GM12878 (cell line): ENCODE measurements at regions not wholly inside any gene's neighbourhood (a gene's known extent, or its start where the extent isn't known, plus 50 kb on each side); places are given as distances from the start of the nearest gene placed in this dataset.

Experiments used
- ATAC-seq: fragments of 200-7000 bp; cut with Tn5 transposase; 3 replicates; pipeline ENCODE4 v1.9.1; 2020; ENCODE audit warnings: mild to moderate bottlenecking, moderate library complexity
- BruUV-seq: library from RNA; stranded (reverse); fragments of 400-500 nt; replicated peaks from 2 replicates; lab custom pipeline; 2021; lab: Mats Ljungman, UMichigan
- CTCF ChIA-PET: fragments of 300-600 bp; sonication (Branson Sonifier 250); formaldehyde crosslinking; extraction: SDS; loops from one replicate; lab custom pipeline; 2021; ENCODE audit warnings: inconsistent platforms; lab: Yijun Ruan, JAX
- POLR2A ChIA-PET: fragments of 350-600 bp; formaldehyde crosslinking; extraction: SDS; loops from one replicate; lab custom pipeline; 2021; ENCODE audit warnings: inconsistent platforms; lab: Charles Lee
- RAD21 ChIA-PET: fragments of 300-600 bp; sonication (Branson Sonifier 250); formaldehyde crosslinking; loops from one replicate; lab custom pipeline; 2023; ENCODE audit warnings: antibody characterized with exemption; ENCODE audit not compliant: unreplicated experiment; lab: Charles Lee
- SMC1A ChIA-PET: fragments of 300-600 bp; sonication (Branson Sonifier 250); formaldehyde crosslinking; loops from one replicate; lab custom pipeline; 2023; ENCODE audit not compliant: unreplicated experiment, uncharacterized antibody; lab: Charles Lee
- DNase-seq: peaks from one replicate; pipeline ENCODE4 v3.0.0-alpha.2; 2011; ENCODE audit warnings: low read depth, low spot score
- FAIRE-seq: peaks from 3 replicates; lab custom pipeline; 2011; peaks lifted over from hg19 to GRCh38; lab: Jason Lieb, UNC
- H2AFZ ChIP-seq: 2 replicates; pipeline ENCODE4 v1.6.0; 2011; ENCODE audit warnings: low read depth, low read length, control low read depth; ENCODE audit not compliant: control insufficient read depth
- H3K27ac ChIP-seq: 2 replicates; pipeline ENCODE4 v1.5.1; 2011; ENCODE audit warnings: control low read depth; ENCODE audit not compliant: control insufficient read depth, insufficient read depth
- H3K27me3 ChIP-seq, 2 experiments: replicated peaks in 1 of 2; 2 replicates each; pipeline versions ENCODE4 v1.6.0 to v1.6.1; 2011; ENCODE audit warnings: low read length in 1 of 2; ENCODE audit not compliant: control insufficient read depth in 2 of 2, insufficient read depth in 2 of 2
- H3K36me3 ChIP-seq, 2 experiments: 2 replicates each; pipeline ENCODE4 v1.5.1; 2011; ENCODE audit warnings: low read length in 1 of 2; ENCODE audit not compliant: control insufficient read depth in 2 of 2, insufficient read depth in 2 of 2
- H3K4me1 ChIP-seq: 2 replicates; pipeline ENCODE4 v1.6.1; 2011; ENCODE audit warnings: mild to moderate bottlenecking, low read length, moderate library complexity, mixed read lengths; ENCODE audit not compliant: control insufficient read depth, insufficient read depth
- H3K4me2 ChIP-seq: 2 replicates; pipeline ENCODE4 v1.6.0; 2011; ENCODE audit warnings: control low read depth; ENCODE audit not compliant: control insufficient read depth, insufficient read depth
- H3K4me3 ChIP-seq: fragments of 200-600 bp; sonication (generic); 2 replicates; pipeline ENCODE4 v1.5.1; 2016
- H3K79me2 ChIP-seq: 2 replicates; pipeline ENCODE4 v1.6.0; 2011; ENCODE audit warnings: low read length; ENCODE audit not compliant: control insufficient read depth, insufficient read depth
- H3K9ac ChIP-seq: 2 replicates; pipeline ENCODE4 v1.8.0; 2011; ENCODE audit warnings: low read length, control low read depth, mixed read lengths; ENCODE audit not compliant: control insufficient read depth, insufficient read depth
- H3K9me3 ChIP-seq: replicated peaks from 3 replicates; pipeline ENCODE4 v1.5.1; 2011; ENCODE audit warnings: mild to moderate bottlenecking, low read length; ENCODE audit not compliant: control insufficient read depth, insufficient read depth
- H4K20me1 ChIP-seq: 2 replicates; pipeline ENCODE4 v1.6.0; 2011; ENCODE audit not compliant: control insufficient read depth, insufficient read depth
- CBX5 ChIP-seq: sonication (generic); IDR thresholded peaks from 2 replicates; pipeline ENCODE4 v1.6.1; 2016; ENCODE audit warnings: low read depth, moderate library complexity, mild to moderate bottlenecking, inconsistent platforms
- EED ChIP-seq: sonication (generic); IDR thresholded peaks from 2 replicates; pipeline ENCODE4 v1.6.1; 2016; ENCODE audit warnings: antibody characterized with exemption, low read depth
- EZH2 ChIP-seq: IDR thresholded peaks from 2 replicates; pipeline ENCODE4 v1.6.1; 2012; ENCODE audit warnings: low read depth, mild to moderate bottlenecking, control low read depth, inconsistent platforms, low read length, borderline replicate concordance; ENCODE audit not compliant: control insufficient read depth
- IKZF2 ChIP-seq, 2 experiments: fragments of 450-650 bp; IDR thresholded peaks; 2 replicates each; pipeline ENCODE4 v1.6.1; 2017; ENCODE audit warnings: mild to moderate bottlenecking in 2 of 2, moderate library complexity in 2 of 2
- MEF2B ChIP-seq: fragments of 450-650 bp; IDR thresholded peaks from 2 replicates; pipeline ENCODE4 v1.6.1; 2018; ENCODE audit warnings: mild to moderate bottlenecking, moderate library complexity; ENCODE audit not compliant: partially characterized antibody, poor library complexity, severe bottlenecking
- PRDM15 ChIP-seq: fragments of 450-650 bp; formaldehyde crosslinking; IDR thresholded peaks from 2 replicates; pipeline ENCODE4 v1.4.0; 2020; ENCODE audit warnings: mild to moderate bottlenecking, moderate library complexity
- RFX5 ChIP-seq: IDR thresholded peaks from 2 replicates; pipeline ENCODE4 v1.6.1; 2011; ENCODE audit warnings: low read depth, low read length, improper control_type of control experiment
- SP1 ChIP-seq: IDR thresholded peaks from one replicate; pipeline ENCODE4 v1.6.1; 2011; ENCODE audit warnings: low read depth, low read length
- SPI1 ChIP-seq: IDR thresholded peaks from 2 replicates; pipeline ENCODE4 v1.6.1; 2011; ENCODE audit warnings: low read depth, mild to moderate bottlenecking, low read length, moderate library complexity, borderline replicate concordance; ENCODE audit not compliant: insufficient read depth
- STAT1 ChIP-seq: fragments of 450-650 bp; conservative IDR thresholded peaks from 2 replicates; pipeline ENCODE4 v1.6.1; 2014; ENCODE audit warnings: antibody characterized with exemption, mild to moderate bottlenecking
- TCF12 ChIP-seq: IDR thresholded peaks from 2 replicates; pipeline ENCODE4 v1.6.1; 2011; ENCODE audit warnings: low read depth, mild to moderate bottlenecking, low read length
- YY1 ChIP-seq: IDR thresholded peaks from 2 replicates; pipeline ENCODE4 v1.6.1; 2011; ENCODE audit warnings: low read depth, mild to moderate bottlenecking, low read length
- ZBED1 ChIP-seq: IDR thresholded peaks from 2 replicates; pipeline ENCODE4 v1.6.1; 2016; ENCODE audit warnings: borderline replicate concordance
- ZBTB4 ChIP-seq: fragments of 450-650 bp; formaldehyde crosslinking; IDR thresholded peaks from 2 replicates; pipeline ENCODE4 v1.4.0; 2022; ENCODE audit warnings: mild to moderate bottlenecking, moderate library complexity
- WGBS: methylation state at CpG from one replicate; pipeline ENCODE4 v1.1.6; 2016; ENCODE audit warnings: low lambda C conversion rate; ENCODE audit not compliant: insufficient replicate concordance, insufficient coverage; ENCODE audit errors: missing lambda C conversion rate; 5-methylcytosine and 5-hydroxymethylcytosine counted together
- in situ Hi-C: fragments of 300-500 bp; cut with MboI; formaldehyde crosslinking; loops from 9 replicates; pipeline ENCODE4 v1.14.3; 2018; ENCODE audit warnings: mixed read lengths
- intact Hi-C: fragments of 100-400 bp; cut with micrococcal nuclease; formaldehyde crosslinking; loops from one replicate; pipeline ENCODE4 v1.14.2; 2022; ENCODE audit not compliant: unreplicated experiment
- TF ChIP-seq, protein P1 (sequence below): fragments of 450-650 bp; IDR thresholded peaks from 2 replicates; pipeline ENCODE4 v1.6.1; 2017; ENCODE audit warnings: mild to moderate bottlenecking, moderate library complexity

GRCh38 chr11:134784568-134784967 is 372.5 kb upstream of the B3GAT1 start:
- intact Hi-C loops (no loop called here), in situ Hi-C loops (no loop called here)
- H3K79me2 ChIP-seq: no peaks in the 10 kb centered on the region
- H2AFZ ChIP-seq: no peak overlapping the region
- CTCF ChIA-PET: no interaction called here
- FAIRE-seq: no peak
- SMC1A ChIA-PET: no interaction called here
- no peaks in the 10 kb centered on the region for H3K4me1 ChIP-seq
- POLR2A ChIA-PET: no interaction called here
- BruUV-seq: no TSS peak
- 27% methylated on average over 4 of the region's 4 CpGs for WGBS
- H3K9ac ChIP-seq: no peak overlapping the region
- no peaks in the 10 kb centered on the region for H3K9me3 ChIP-seq
- RAD21 ChIA-PET: no interaction called here
- H3K27me3 ChIP-seq: no peaks in the 10 kb centered on the region; a peak in 1 of 4 replicates
- no peak overlapping the region for H3K4me3 ChIP-seq
- no peaks in the 10 kb centered on the region for H3K36me3 ChIP-seq
- no peaks in the 10 kb centered on the region for H4K20me1 ChIP-seq
- H3K27ac ChIP-seq: no peak overlapping the region
- H3K4me2 ChIP-seq: no peak overlapping the region
- no peak for ATAC-seq
- DNase-seq: no peak
- TF ChIP-seq, protein P1, sequence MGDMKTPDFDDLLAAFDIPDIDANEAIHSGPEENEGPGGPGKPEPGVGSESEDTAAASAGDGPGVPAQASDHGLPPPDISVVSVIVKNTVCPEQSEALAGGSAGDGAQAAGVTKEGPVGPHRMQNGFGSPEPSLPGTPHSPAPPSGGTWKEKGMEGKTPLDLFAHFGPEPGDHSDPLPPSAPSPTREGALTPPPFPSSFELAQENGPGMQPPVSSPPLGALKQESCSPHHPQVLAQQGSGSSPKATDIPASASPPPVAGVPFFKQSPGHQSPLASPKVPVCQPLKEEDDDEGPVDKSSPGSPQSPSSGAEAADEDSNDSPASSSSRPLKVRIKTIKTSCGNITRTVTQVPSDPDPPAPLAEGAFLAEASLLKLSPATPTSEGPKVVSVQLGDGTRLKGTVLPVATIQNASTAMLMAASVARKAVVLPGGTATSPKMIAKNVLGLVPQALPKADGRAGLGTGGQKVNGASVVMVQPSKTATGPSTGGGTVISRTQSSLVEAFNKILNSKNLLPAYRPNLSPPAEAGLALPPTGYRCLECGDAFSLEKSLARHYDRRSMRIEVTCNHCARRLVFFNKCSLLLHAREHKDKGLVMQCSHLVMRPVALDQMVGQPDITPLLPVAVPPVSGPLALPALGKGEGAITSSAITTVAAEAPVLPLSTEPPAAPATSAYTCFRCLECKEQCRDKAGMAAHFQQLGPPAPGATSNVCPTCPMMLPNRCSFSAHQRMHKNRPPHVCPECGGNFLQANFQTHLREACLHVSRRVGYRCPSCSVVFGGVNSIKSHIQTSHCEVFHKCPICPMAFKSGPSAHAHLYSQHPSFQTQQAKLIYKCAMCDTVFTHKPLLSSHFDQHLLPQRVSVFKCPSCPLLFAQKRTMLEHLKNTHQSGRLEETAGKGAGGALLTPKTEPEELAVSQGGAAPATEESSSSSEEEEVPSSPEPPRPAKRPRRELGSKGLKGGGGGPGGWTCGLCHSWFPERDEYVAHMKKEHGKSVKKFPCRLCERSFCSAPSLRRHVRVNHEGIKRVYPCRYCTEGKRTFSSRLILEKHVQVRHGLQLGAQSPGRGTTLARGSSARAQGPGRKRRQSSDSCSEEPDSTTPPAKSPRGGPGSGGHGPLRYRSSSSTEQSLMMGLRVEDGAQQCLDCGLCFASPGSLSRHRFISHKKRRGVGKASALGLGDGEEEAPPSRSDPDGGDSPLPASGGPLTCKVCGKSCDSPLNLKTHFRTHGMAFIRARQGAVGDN: no peak
- no peak for TF ChIP-seq ZBED1
- TF ChIP-seq EZH2: no peak
- TF ChIP-seq YY1: no peak
- no peak for TF ChIP-seq MEF2B
- no peak for TF ChIP-seq ZBTB4 (CRISPR knock-in tag)
- no peak for TF ChIP-seq TCF12
- no peak for TF ChIP-seq SPI1
- TF ChIP-seq STAT1: no peak
- no peak for TF ChIP-seq EED
- TF ChIP-seq RFX5: no peak
- no peak for TF ChIP-seq PRDM15
- no peak for TF ChIP-seq IKZF2 (IDR thresholded peaks at IDR 0.05)
- no peak for TF ChIP-seq CBX5
- TF ChIP-seq SP1: no peak
